ENCODE measurements at regions not wholly inside any gene's neighbourhood (a gene's known extent, or its start where the extent isn't known, plus 50 kb on each side); places are given as distances from the start of the nearest gene placed in this dataset.

- TF ChIP-seq, protein P1, sequence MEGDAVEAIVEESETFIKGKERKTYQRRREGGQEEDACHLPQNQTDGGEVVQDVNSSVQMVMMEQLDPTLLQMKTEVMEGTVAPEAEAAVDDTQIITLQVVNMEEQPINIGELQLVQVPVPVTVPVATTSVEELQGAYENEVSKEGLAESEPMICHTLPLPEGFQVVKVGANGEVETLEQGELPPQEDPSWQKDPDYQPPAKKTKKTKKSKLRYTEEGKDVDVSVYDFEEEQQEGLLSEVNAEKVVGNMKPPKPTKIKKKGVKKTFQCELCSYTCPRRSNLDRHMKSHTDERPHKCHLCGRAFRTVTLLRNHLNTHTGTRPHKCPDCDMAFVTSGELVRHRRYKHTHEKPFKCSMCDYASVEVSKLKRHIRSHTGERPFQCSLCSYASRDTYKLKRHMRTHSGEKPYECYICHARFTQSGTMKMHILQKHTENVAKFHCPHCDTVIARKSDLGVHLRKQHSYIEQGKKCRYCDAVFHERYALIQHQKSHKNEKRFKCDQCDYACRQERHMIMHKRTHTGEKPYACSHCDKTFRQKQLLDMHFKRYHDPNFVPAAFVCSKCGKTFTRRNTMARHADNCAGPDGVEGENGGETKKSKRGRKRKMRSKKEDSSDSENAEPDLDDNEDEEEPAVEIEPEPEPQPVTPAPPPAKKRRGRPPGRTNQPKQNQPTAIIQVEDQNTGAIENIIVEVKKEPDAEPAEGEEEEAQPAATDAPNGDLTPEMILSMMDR (IDR thresholded peaks at IDR 0.05; ENCODE audit: low read depth, low read length) = no peak
- TF ChIP-seq, protein P2, sequence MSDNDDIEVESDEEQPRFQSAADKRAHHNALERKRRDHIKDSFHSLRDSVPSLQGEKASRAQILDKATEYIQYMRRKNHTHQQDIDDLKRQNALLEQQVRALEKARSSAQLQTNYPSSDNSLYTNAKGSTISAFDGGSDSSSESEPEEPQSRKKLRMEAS (IDR thresholded peaks at IDR 0.05; ENCODE audit: low read depth, low read length) = no peak
- TF ChIP-seq POLR2A (IDR thresholded peaks at IDR 0.05; ENCODE audit: extremely low read depth, insufficient read length) = no peak
Measured at GRCh38 chr3:117632191-117632590, 922.6 kb downstream of the TUSC7 start.
